ENCODE measurements at regions not wholly inside any gene's neighbourhood (a gene's known extent, or its start where the extent isn't known, plus 50 kb on each side); places are given as distances from the start of the nearest gene placed in this dataset.
A peak's percentile ranks its signal among the peaks of the same experiment; 100 is the strongest.

GRCh38 chr16:85554889-85555718 is 58.0 kb upstream of the GSE1 start:
- Histone ChIP-seq H3K9me3 (ENCODE audit: control insufficient read depth, low read depth, low read length) (no peaks in the 10 kb centered on the region), H2AFZ (ENCODE audit: control insufficient read depth, low read length) (peak overlapping the region; percentile 56), H3K4me2 (ENCODE audit: control insufficient read depth, extremely low read depth, insufficient read depth, low read depth, low read length) (peak overlapping the region; percentile 92), H3K79me2 (ENCODE audit: control insufficient read depth, insufficient read depth, low read length) (peaks cover 2% of the 10 kb centered on the region), H3K27ac (ENCODE audit: control insufficient read depth, insufficient read depth, low read length) (peak overlapping the region; percentile 43), H3K4me1 (ENCODE audit: control insufficient read depth, extremely low read depth, insufficient read depth, low read length) (peaks cover 24% of the 10 kb centered on the region), H3K9ac (ENCODE audit: control insufficient read depth, extremely low read depth, insufficient read depth, low read length) (peak overlapping the region; percentile 72), H4K20me1 (ENCODE audit: control insufficient read depth, extremely low read depth, insufficient read depth, low read length) (no peaks in the 10 kb centered on the region), H3K9me1 (ENCODE audit: control insufficient read depth, extremely low read depth, insufficient read depth, low read length) (no peaks in the 10 kb centered on the region), H3K4me3 (ENCODE audit: control insufficient read depth in 2 of 3, extremely low read depth in 1 of 3, insufficient read depth in 2 of 3, low read depth in 1 of 3, low read length in 3 of 3) (peak overlapping the region; percentile 60 to 89 (median 68)), H3K27me3 (ENCODE audit: control insufficient read depth, extremely low read depth, insufficient read depth, low read length) (no peaks in the 10 kb centered on the region), H3K36me3 (ENCODE audit: control insufficient read depth in 2 of 2, extremely low read depth in 1 of 2, insufficient read depth in 2 of 2, low read length in 2 of 2) (no peaks in the 10 kb centered on the region)
- TF ChIP-seq CTCF (optimal IDR thresholded peaks at IDR 0.05 in 1 of 3, IDR thresholded peaks at IDR 0.05 in 1 of 3, conservative IDR thresholded peaks at IDR 0.05 in 1 of 3; ENCODE audit: extremely low read depth in 1 of 3, insufficient read depth in 2 of 3, low read length in 3 of 3) (no peak), EZH2 (IDR thresholded peaks at IDR 0.05; ENCODE audit: low read length) (no peak)
- no peak for FAIRE-seq
- no peak for DNase-seq (ENCODE audit: low read depth, low spot score)
- dilution Hi-C loops (cut with MboI; ENCODE audit: extremely low pct_ligation_motif_present, low sequenced_read_pairs): no loop called here

GRCh38 chr16:85555719-85556455 is 57.2 kb upstream of the GSE1 start:
- TF ChIP-seq CTCF (optimal IDR thresholded peaks at IDR 0.05 in 1 of 3, IDR thresholded peaks at IDR 0.05 in 1 of 3, conservative IDR thresholded peaks at IDR 0.05 in 1 of 3; ENCODE audit: extremely low read depth in 1 of 3, insufficient read depth in 2 of 3, low read length in 3 of 3): no peak
- no peak for TF ChIP-seq EZH2 (IDR thresholded peaks at IDR 0.05; ENCODE audit: low read length)
- Histone ChIP-seq H3K27me3 (ENCODE audit: control insufficient read depth, extremely low read depth, insufficient read depth, low read length) (no peaks in the 10 kb centered on the region), H2AFZ (ENCODE audit: control insufficient read depth, low read length) (peak overlapping the region; percentile 37), H3K9me3 (ENCODE audit: control insufficient read depth, low read depth, low read length) (no peaks in the 10 kb centered on the region), H3K36me3 (ENCODE audit: control insufficient read depth in 2 of 2, extremely low read depth in 1 of 2, insufficient read depth in 2 of 2, low read length in 2 of 2) (no peaks in the 10 kb centered on the region), H3K9me1 (ENCODE audit: control insufficient read depth, extremely low read depth, insufficient read depth, low read length) (no peaks in the 10 kb centered on the region), H3K4me2 (ENCODE audit: control insufficient read depth, extremely low read depth, insufficient read depth, low read depth, low read length) (peak overlapping the region; percentile 92), H3K4me3 (ENCODE audit: control insufficient read depth in 2 of 3, extremely low read depth in 1 of 3, insufficient read depth in 2 of 3, low read depth in 1 of 3, low read length in 3 of 3) (peak overlapping the region; percentile 60 to 89 (median 68)), H3K9ac (ENCODE audit: control insufficient read depth, extremely low read depth, insufficient read depth, low read length) (peak overlapping the region; percentile 72), H3K79me2 (ENCODE audit: control insufficient read depth, insufficient read depth, low read length) (peaks cover 2% of the 10 kb centered on the region), H3K4me1 (ENCODE audit: control insufficient read depth, extremely low read depth, insufficient read depth, low read length) (peaks cover 24% of the 10 kb centered on the region), H3K27ac (ENCODE audit: control insufficient read depth, insufficient read depth, low read length) (peak overlapping the region; percentile 26), H4K20me1 (ENCODE audit: control insufficient read depth, extremely low read depth, insufficient read depth, low read length) (no peaks in the 10 kb centered on the region)
- no peak for DNase-seq (ENCODE audit: low read depth, low spot score)
- no peak for FAIRE-seq
- dilution Hi-C loops (cut with MboI; ENCODE audit: extremely low pct_ligation_motif_present, low sequenced_read_pairs): no loop called here
